ENCODE measurements at regions not wholly inside any gene's neighbourhood (a gene's known extent, or its start where the extent isn't known, plus 50 kb on each side); places are given as distances from the start of the nearest gene placed in this dataset.

- TF ChIP-seq CTCF (IDR thresholded peaks at IDR 0.05 in 8 of 11, conservative IDR thresholded peaks at IDR 0.05 in 3 of 11) (no peak), POLR2A (IDR thresholded peaks at IDR 0.05) (no peak)
Measured at GRCh38 chr3:189094539-189094938, 77.2 kb upstream of the TPRG1 start.
